ENCODE measurements at regions not wholly inside any gene's neighbourhood (a gene's known extent, or its start where the extent isn't known, plus 50 kb on each side); places are given as distances from the start of the nearest gene placed in this dataset.

DNA sequence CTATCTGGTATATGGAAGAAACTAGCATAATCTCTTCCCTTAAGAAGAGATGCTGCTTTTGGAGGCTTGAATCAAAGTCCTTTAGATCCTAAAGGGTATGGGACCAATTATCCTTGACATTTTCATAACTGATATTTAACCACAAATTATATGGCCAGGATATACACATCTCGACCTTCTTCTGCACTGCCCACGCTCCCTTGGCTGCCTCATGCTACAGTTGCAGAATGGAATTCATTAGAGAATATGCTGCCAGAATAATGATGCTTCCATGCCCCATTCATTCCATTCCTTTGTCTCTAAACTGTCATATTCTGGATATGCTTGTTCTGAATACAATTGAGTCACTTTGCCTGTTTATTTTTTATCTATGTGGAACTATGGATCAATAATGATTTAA is 157.1 kb upstream of the PACRGL start:
- H3K36me3 ChIP-seq (ENCODE audit: control insufficient read depth, insufficient read depth, low read length): no peaks in the 10 kb centered on the region
- DNase-seq (ENCODE audit: extremely low read depth in 1 of 4, low spot score in 3 of 4) (no peak), FAIRE-seq (no peak), ATAC-seq (no peak)
- no peaks in the 10 kb centered on the region for H3K27me3 ChIP-seq (ENCODE audit: control insufficient read depth in 2 of 2, insufficient read depth in 2 of 2, low read length in 2 of 2)
- H3K9ac ChIP-seq (ENCODE audit: insufficient read depth in 1 of 2, low read depth in 2 of 2, low read length in 2 of 2): no peak overlapping the region
- no peaks in the 10 kb centered on the region for H3K9me3 ChIP-seq (replicated peaks; ENCODE audit: control insufficient read depth, insufficient read depth, low read depth, low read length)
- no peak overlapping the region for H3K4me2 ChIP-seq (ENCODE audit: insufficient read depth, low read length)
- no peaks in the 10 kb centered on the region for H3K9me1 ChIP-seq (ENCODE audit: control insufficient read depth, insufficient read depth, low read length)
- no peaks in the 10 kb centered on the region for H3K4me1 ChIP-seq (replicated peaks in 1 of 2; ENCODE audit: control insufficient read depth in 2 of 2, insufficient read depth in 2 of 2, low read length in 2 of 2)
- in situ Hi-C loops (cut with MboI) (no loop called here), intact Hi-C loops (cut with micrococcal nuclease) (no loop called here)
- H3K79me2 ChIP-seq (ENCODE audit: control insufficient read depth, insufficient read depth, low read length): no peaks in the 10 kb centered on the region
- no peak overlapping the region for H3K4me3 ChIP-seq
- H4K20me1 ChIP-seq (replicated peaks; ENCODE audit: control insufficient read depth, insufficient read depth, low read length): no peaks in the 10 kb centered on the region
- CTCF ChIA-PET (ENCODE audit: low intra/inter-chr PET ratio): no interaction called here
- no peak overlapping the region for H2AFZ ChIP-seq (ENCODE audit: low read depth, low read length)
- BruUV-seq (replicated peaks): no TSS peak
- TF ChIP-seq AFF4 (CRISPR knock-in tag; IDR thresholded peaks at IDR 0.05) (no peak), RNF2 (IDR thresholded peaks at IDR 0.05) (no peak), GABPB2 (CRISPR knock-in tag; conservative IDR thresholded peaks at IDR 0.05) (no peak), CREB5 (CRISPR knock-in tag; IDR thresholded peaks at IDR 0.05) (no peak), HIVEP1 (CRISPR knock-in tag; IDR thresholded peaks at IDR 0.05) (no peak), CHD4 (IDR thresholded peaks at IDR 0.05; ENCODE audit: insufficient read depth, insufficient replicate concordance, low read depth, low read length, poor library complexity, severe bottlenecking) (no peak), SRSF3 (IDR thresholded peaks at IDR 0.05; ENCODE audit: insufficient read depth, low read length) (no peak), KAT2B (IDR thresholded peaks at IDR 0.05; ENCODE audit: low read depth, low read length) (no peak), HDAC1 (IDR thresholded peaks at IDR 0.05) (no peak)
- TF ChIP-seq, protein P1, sequence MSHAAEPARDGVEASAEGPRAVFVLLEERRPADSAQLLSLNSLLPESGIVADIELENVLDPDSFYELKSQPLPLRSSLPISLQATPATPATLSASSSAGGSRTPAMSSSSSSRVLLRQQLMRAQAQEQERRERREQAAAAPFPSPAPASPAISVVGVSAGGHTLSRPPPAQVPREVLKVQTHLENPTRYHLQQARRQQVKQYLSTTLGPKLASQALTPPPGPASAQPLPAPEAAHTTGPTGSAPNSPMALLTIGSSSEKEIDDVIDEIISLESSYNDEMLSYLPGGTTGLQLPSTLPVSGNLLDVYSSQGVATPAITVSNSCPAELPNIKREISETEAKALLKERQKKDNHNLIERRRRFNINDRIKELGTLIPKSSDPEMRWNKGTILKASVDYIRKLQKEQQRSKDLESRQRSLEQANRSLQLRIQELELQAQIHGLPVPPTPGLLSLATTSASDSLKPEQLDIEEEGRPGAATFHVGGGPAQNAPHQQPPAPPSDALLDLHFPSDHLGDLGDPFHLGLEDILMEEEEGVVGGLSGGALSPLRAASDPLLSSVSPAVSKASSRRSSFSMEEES (CRISPR knock-in tag; IDR thresholded peaks at IDR 0.05): no peak
- TF ChIP-seq, protein P2, sequence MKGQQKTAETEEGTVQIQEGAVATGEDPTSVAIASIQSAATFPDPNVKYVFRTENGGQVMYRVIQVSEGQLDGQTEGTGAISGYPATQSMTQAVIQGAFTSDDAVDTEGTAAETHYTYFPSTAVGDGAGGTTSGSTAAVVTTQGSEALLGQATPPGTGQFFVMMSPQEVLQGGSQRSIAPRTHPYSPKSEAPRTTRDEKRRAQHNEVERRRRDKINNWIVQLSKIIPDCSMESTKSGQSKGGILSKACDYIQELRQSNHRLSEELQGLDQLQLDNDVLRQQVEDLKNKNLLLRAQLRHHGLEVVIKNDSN (CRISPR knock-in tag; IDR thresholded peaks at IDR 0.05): no peak
- POLR2A ChIA-PET: no interaction called here
- H3K27ac ChIP-seq (ENCODE audit: extremely low read depth, low read depth, low read length): no peak overlapping the region
- WGBS (ENCODE audit: insufficient coverage, low coverage, missing lambda C conversion rate): 9% methylated on average over 2 of the region's 2 CpGs
